ENCODE measurements at regions not wholly inside any gene's neighbourhood (a gene's known extent, or its start where the extent isn't known, plus 50 kb on each side); places are given as distances from the start of the nearest gene placed in this dataset.

DNA sequence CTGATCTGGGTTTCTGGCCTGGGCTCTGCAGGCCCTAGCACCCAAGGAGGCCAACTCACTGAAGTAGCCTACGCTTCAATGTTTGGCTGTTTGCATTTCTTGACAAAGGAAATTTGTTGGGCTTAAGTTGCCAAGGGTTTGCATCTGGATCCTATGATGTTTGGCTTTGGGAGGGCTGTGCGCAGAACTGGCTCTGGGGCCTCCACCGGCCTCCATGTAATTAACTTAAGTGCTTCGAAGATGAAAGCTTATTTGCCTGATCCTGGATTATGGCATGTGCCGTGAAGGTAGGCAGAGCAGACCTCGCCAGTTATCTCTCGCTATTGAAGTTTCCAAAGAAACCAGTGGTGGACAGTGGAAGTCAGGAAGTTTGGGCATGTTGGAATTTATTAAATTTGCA, 124.3 kb upstream of the STX18 start:
- TF ChIP-seq ZNF274 (IDR thresholded peaks at IDR 0.05; ENCODE audit: insufficient read depth, insufficient read length) (no peak), ZNF24 (IDR thresholded peaks at IDR 0.05) (no peak), EZH2 (IDR thresholded peaks at IDR 0.05; ENCODE audit: borderline replicate concordance, control insufficient read depth, low read depth, low read length) (no peak), FOXK2 (IDR thresholded peaks at IDR 0.05) (no peak), MXI1 (IDR thresholded peaks at IDR 0.05; ENCODE audit: low read depth, low read length) (no peak), SUPT20H (IDR thresholded peaks at IDR 0.05; ENCODE audit: borderline replicate concordance, control insufficient read depth, low read depth, low read length) (no peak), POLR2AphosphoS5 (IDR thresholded peaks at IDR 0.05; ENCODE audit: low read length) (no peak)
- TF ChIP-seq, protein P1, sequence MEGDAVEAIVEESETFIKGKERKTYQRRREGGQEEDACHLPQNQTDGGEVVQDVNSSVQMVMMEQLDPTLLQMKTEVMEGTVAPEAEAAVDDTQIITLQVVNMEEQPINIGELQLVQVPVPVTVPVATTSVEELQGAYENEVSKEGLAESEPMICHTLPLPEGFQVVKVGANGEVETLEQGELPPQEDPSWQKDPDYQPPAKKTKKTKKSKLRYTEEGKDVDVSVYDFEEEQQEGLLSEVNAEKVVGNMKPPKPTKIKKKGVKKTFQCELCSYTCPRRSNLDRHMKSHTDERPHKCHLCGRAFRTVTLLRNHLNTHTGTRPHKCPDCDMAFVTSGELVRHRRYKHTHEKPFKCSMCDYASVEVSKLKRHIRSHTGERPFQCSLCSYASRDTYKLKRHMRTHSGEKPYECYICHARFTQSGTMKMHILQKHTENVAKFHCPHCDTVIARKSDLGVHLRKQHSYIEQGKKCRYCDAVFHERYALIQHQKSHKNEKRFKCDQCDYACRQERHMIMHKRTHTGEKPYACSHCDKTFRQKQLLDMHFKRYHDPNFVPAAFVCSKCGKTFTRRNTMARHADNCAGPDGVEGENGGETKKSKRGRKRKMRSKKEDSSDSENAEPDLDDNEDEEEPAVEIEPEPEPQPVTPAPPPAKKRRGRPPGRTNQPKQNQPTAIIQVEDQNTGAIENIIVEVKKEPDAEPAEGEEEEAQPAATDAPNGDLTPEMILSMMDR (IDR thresholded peaks at IDR 0.05 in 2 of 3, conservative IDR thresholded peaks at IDR 0.05 in 1 of 3; ENCODE audit: control insufficient read depth in 2 of 3, extremely low read depth in 1 of 3, insufficient read depth in 1 of 3, low read depth in 3 of 3, low read length in 3 of 3): no peak
- TF ChIP-seq, protein P2, sequence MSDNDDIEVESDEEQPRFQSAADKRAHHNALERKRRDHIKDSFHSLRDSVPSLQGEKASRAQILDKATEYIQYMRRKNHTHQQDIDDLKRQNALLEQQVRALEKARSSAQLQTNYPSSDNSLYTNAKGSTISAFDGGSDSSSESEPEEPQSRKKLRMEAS (IDR thresholded peaks at IDR 0.05; ENCODE audit: low read depth, low read length): no peak
- TF ChIP-seq, protein P3, sequence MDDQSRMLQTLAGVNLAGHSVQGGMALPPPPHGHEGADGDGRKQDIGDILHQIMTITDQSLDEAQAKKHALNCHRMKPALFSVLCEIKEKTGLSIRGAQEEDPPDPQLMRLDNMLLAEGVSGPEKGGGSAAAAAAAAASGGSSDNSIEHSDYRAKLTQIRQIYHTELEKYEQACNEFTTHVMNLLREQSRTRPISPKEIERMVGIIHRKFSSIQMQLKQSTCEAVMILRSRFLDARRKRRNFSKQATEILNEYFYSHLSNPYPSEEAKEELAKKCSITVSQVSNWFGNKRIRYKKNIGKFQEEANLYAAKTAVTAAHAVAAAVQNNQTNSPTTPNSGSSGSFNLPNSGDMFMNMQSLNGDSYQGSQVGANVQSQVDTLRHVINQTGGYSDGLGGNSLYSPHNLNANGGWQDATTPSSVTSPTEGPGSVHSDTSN (IDR thresholded peaks at IDR 0.05; ENCODE audit: insufficient replicate concordance, low read depth, low read length): no peak

Measured in GM12878 (cell line).